ENCODE measurements at regions not wholly inside any gene's neighbourhood (a gene's known extent, or its start where the extent isn't known, plus 50 kb on each side); places are given as distances from the start of the nearest gene placed in this dataset.

GRCh38 chr4:27081675-27082586 lies 221.3 kb downstream of the STIM2 start:
- TF ChIP-seq EP300 (IDR thresholded peaks at IDR 0.05), result no peak
- no peak for TF ChIP-seq CTCF (IDR thresholded peaks at IDR 0.05)
- no peak for TF ChIP-seq POLR2A (IDR thresholded peaks at IDR 0.05)

Measured in tibial nerve (tissue), 4 donors.